Fibroblast of villous mesenchyme (primary cell): ENCODE measurements at regions not wholly inside any gene's neighbourhood (a gene's known extent, or its start where the extent isn't known, plus 50 kb on each side); places are given as distances from the start of the nearest gene placed in this dataset.

Source experiments
- DNase-seq: peaks from one replicate; pipeline ENCODE4 v3.0.0-alpha.2; 2010; ENCODE audit warnings: low read depth
- H3K4me3 ChIP-seq: 2 replicates; pipeline ENCODE4 v1.5.1; 2011; ENCODE audit warnings: low read depth, mild to moderate bottlenecking, low read length
- CTCF ChIP-seq: IDR thresholded peaks from 2 replicates; pipeline ENCODE4 v1.5.1; 2012; ENCODE audit warnings: low read depth, mild to moderate bottlenecking, low read length; ENCODE audit not compliant: insufficient read depth

- H3K4me3 ChIP-seq, result no peak overlapping the region
- no peak for DNase-seq
- no peak for TF ChIP-seq CTCF
Observed at GRCh38 chr14:71464840-71465239, 467.4 kb upstream of the RGS6 start.

GRCh38 chr14:71465316-71465715 is 466.9 kb upstream of the RGS6 start:
- no peak overlapping the region for H3K4me3 ChIP-seq
- no peak for TF ChIP-seq CTCF
- DNase-seq, result no peak

DNA sequence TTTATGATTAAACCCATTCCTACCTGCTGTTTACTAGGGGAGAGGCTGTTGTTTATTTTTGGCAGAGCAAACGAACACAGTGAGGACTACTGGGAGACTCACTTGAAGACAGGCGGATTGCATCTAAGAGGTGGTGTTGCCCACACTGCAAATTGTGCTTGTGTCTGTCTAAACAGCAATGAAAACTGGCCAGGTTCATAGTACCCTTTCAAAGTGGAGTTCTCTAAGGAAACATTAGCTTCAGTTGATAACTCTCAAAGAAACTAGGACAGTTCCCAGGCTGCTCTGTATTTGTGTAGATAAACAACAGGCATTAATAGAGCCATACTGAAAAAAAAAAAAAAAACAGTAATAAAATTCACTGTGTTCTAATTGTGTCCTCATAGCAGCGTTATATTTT is 466.0 kb upstream of the RGS6 start:
- TF ChIP-seq CTCF, result no peak
- no peak for DNase-seq
- no peak overlapping the region for H3K4me3 ChIP-seq

DNA sequence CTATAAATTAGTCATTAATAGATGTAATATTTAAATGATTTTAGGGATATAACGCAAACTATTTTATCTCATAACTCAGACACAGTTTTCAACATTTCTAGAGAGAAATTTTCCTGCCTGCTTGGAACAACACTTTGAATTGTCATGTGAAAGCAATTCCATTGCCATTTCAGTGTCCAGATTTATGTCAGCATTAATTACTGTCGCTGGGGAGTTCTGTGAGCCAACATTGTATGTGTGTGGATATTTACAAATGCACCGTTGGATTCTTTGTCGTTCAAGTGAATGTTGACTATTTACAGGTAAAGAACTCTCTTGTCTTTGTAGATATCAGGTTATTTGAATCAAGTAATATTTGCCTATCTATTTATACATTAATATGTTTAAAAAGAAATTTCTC is 465.3 kb upstream of the RGS6 start:
- H3K4me3 ChIP-seq, result no peak overlapping the region
- no peak for TF ChIP-seq CTCF
- no peak for DNase-seq

DNA sequence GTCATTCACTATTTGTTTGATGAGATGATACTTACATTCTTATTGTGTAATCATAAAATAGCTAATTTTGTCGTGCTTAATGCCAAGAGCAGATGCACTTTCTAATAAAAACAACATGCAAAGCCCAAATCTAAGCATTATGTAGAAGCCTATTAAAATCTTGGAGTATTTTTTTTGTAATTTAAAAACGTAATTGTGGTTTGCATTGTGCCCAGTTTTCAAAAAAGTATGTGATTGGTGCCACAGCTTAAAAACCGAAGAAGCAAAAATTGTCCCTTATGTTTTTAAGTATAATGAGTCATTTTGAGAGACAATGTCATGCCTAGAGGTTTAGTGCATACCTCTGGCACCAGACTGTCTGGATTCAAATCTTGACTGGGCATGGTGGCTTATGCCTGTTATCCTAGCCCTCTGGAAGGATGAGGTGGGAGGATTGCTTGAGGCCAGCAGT is 464.8 kb upstream of the RGS6 start:
- DNase-seq, result no peak
- H3K4me3 ChIP-seq, result no peak overlapping the region
- TF ChIP-seq CTCF, result no peak

- no peak overlapping the region for H3K4me3 ChIP-seq
- DNase-seq, result no peak
- TF ChIP-seq CTCF, result no peak
Observed at GRCh38 chr14:71468701-71469100, 463.5 kb upstream of the RGS6 start.

DNA sequence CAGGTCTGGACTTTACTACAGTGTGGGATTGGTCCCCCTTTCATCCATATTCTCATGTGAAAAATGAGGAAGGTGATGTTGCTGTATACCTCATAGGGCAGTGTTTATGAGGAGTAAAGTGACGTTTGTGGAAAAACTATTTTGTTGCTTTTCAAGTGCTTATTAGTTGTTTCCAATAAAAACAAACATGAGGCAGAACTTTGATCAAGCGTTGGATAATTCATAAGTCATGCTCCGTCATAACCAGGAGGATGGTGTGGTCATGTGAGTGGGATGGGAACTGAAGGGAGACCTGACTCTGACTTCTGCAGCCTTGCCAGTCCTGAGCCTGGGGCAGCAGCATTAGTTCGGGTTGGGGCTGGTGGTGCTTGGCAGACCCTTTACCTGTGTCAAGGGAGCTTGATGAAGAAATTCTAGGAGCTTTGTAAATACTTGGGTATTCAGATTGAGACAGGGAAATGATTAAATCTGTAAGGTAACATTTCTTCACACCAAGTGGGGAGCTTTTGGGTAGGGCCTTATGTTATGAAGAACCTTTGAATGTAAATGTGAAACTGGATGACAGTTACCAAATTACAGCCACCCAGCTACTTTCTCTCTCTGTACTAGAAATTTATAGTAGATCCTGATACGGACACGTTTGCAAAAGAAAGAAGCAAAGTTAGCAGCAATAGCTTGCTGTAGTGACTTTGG is 462.4 kb upstream of the RGS6 start:
- no peak overlapping the region for H3K4me3 ChIP-seq
- TF ChIP-seq CTCF, result no peak
- no peak for DNase-seq
